ENCODE measurements at regions not wholly inside any gene's neighbourhood (a gene's known extent, or its start where the extent isn't known, plus 50 kb on each side); places are given as distances from the start of the nearest gene placed in this dataset.

- TF ChIP-seq CTCF (IDR thresholded peaks at IDR 0.05) (no peak), POLR2A (IDR thresholded peaks at IDR 0.05) (no peak), POLR2AphosphoS5 (IDR thresholded peaks at IDR 0.05) (no peak), EP300 (IDR thresholded peaks at IDR 0.05) (no peak)
These were observed 77.2 kb downstream of the HIF1AN start for GRCh38 chr10:100612601-100613595.
